ENCODE measurements at regions not wholly inside any gene's neighbourhood (a gene's known extent, or its start where the extent isn't known, plus 50 kb on each side); places are given as distances from the start of the nearest gene placed in this dataset.

DNA sequence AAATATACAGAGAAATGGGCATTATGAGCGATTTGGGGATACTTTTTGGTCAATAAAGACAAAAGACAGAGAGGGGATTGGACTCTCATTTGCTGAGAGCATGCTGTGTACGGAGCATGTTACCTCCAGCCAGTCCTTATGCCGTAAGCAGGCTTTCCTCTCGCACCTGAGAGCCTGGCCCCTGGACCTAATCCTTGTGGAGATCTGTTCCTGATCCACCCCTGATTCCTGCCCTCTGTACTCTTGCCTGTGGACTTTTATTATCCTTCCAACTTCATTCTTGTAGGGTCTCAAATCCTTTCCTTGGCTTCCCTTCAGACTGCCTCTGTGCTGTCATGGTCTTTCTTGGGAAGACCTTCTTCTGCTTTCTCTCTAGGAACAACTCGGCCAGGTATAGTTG, 803.1 kb upstream of the RAB6C start:
- no peak overlapping the region for H3K27ac ChIP-seq (ENCODE audit: extremely low read length, insufficient read depth, low read length)
- ATAC-seq = no peak
- no peaks in the 10 kb centered on the region for H3K9me3 ChIP-seq (ENCODE audit: low read length)
- H3K4me3 ChIP-seq (replicated peaks in 1 of 3; ENCODE audit: insufficient read depth in 1 of 3, low read depth in 2 of 3, low read length in 3 of 3) = no peak overlapping the region
- ChIA-PET CTCF (ENCODE audit: low intra/inter-chr PET ratio, low total read pairs) (no interaction called here), POLR2A (no interaction called here)
- no peak for FAIRE-seq
- 0% methylated on average over 5 of the region's 5 CpGs for WGBS (ENCODE audit: low lambda C conversion rate)
- H3K4me1 ChIP-seq (ENCODE audit: insufficient read depth, low read length) = no peaks in the 10 kb centered on the region
- H3K79me2 ChIP-seq (ENCODE audit: insufficient read depth, low read length) = no peaks in the 10 kb centered on the region
- intact Hi-C loops (cut with micrococcal nuclease; ENCODE audit: unreplicated experiment) = no loop called here
- H3K27me3 ChIP-seq (ENCODE audit: control insufficient read depth in 1 of 2, insufficient read depth in 2 of 2, low read length in 2 of 2) = no peaks in the 10 kb centered on the region
- H3K4me2 ChIP-seq (ENCODE audit: low read depth, low read length) = no peak overlapping the region
- no peaks in the 10 kb centered on the region for H4K20me1 ChIP-seq (ENCODE audit: insufficient read depth, low read length)
- no peak for DNase-seq (ENCODE audit: low spot score)
- in situ Hi-C loops (cut with HindIII; ENCODE audit: extremely low pct_ligation_motif_present, low pct_unique_long_range_greater_than_20kb) = no loop called here
- no peaks in the 10 kb centered on the region for H3K36me3 ChIP-seq (replicated peaks in 1 of 2; ENCODE audit: control insufficient read depth in 1 of 2, insufficient read depth in 2 of 2, low read length in 2 of 2)
- H3K9ac ChIP-seq (ENCODE audit: insufficient read depth, low read depth, low read length) = no peak overlapping the region
- BruUV-seq (replicated peaks) = no TSS peak
- H2AFZ ChIP-seq (ENCODE audit: low read length) = no peak overlapping the region
- TF ChIP-seq ONECUT2 (CRISPR knock-in tag; IDR thresholded peaks at IDR 0.05) = no peak
- no peak for TF ChIP-seq CENPT (CRISPR knock-in tag; IDR thresholded peaks at IDR 0.05; ENCODE audit: low read depth)
- TF ChIP-seq, protein P1, sequence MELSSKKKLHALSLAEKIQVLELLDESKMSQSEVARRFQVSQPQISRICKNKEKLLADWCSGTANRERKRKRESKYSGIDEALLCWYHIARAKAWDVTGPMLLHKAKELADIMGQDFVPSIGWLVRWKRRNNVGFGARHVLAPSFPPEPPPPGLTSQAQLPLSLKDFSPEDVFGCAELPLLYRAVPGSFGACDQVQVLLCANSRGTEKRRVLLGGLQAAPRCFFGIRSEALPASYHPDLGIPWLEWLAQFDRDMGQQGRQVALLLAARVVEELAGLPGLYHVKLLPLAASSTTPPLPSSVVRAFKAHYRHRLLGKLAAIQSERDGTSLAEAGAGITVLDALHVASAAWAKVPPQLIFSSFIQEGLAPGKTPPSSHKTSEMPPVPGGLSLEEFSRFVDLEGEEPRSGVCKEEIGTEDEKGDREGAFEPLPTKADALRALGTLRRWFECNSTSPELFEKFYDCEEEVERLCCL (CRISPR knock-in tag; IDR thresholded peaks at IDR 0.05; ENCODE audit: borderline replicate concordance) = no peak
- no peak for TF ChIP-seq ZNF510 (CRISPR knock-in tag; IDR thresholded peaks at IDR 0.05; ENCODE audit: low read depth)
- TF ChIP-seq ZSCAN12 (CRISPR knock-in tag; IDR thresholded peaks at IDR 0.05) = no peak
- TF ChIP-seq ATRX (CRISPR knock-in tag; IDR thresholded peaks at IDR 0.05; ENCODE audit: borderline replicate concordance) = no peak
- TF ChIP-seq, protein P2, sequence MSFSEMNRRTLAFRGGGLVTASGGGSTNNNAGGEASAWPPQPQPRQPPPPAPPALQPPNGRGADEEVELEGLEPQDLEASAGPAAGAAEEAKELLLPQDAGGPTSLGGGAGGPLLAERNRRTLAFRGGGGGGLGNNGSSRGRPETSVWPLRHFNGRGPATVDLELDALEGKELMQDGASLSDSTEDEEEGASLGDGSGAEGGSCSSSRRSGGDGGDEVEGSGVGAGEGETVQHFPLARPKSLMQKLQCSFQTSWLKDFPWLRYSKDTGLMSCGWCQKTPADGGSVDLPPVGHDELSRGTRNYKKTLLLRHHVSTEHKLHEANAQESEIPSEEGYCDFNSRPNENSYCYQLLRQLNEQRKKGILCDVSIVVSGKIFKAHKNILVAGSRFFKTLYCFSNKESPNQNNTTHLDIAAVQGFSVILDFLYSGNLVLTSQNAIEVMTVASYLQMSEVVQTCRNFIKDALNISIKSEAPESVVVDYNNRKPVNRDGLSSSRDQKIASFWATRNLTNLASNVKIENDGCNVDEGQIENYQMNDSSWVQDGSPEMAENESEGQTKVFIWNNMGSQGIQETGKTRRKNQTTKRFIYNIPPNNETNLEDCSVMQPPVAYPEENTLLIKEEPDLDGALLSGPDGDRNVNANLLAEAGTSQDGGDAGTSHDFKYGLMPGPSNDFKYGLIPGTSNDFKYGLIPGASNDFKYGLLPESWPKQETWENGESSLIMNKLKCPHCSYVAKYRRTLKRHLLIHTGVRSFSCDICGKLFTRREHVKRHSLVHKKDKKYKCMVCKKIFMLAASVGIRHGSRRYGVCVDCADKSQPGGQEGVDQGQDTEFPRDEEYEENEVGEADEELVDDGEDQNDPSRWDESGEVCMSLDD (CRISPR knock-in tag; IDR thresholded peaks at IDR 0.05; ENCODE audit: borderline replicate concordance) = no peak
- TF ChIP-seq, protein P3, sequence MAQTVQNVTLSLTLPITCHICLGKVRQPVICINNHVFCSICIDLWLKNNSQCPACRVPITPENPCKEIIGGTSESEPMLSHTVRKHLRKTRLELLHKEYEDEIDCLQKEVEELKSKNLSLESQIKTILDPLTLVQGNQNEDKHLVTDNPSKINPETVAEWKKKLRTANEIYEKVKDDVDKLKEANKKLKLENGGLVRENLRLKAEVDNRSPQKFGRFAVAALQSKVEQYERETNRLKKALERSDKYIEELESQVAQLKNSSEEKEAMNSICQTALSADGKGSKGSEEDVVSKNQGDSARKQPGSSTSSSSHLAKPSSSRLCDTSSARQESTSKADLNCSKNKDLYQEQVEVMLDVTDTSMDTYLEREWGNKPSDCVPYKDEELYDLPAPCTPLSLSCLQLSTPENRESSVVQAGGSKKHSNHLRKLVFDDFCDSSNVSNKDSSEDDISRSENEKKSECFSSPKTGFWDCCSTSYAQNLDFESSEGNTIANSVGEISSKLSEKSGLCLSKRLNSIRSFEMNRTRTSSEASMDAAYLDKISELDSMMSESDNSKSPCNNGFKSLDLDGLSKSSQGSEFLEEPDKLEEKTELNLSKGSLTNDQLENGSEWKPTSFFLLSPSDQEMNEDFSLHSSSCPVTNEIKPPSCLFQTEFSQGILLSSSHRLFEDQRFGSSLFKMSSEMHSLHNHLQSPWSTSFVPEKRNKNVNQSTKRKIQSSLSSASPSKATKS (CRISPR knock-in tag; IDR thresholded peaks at IDR 0.05) = no peak
- TF ChIP-seq, protein P4, sequence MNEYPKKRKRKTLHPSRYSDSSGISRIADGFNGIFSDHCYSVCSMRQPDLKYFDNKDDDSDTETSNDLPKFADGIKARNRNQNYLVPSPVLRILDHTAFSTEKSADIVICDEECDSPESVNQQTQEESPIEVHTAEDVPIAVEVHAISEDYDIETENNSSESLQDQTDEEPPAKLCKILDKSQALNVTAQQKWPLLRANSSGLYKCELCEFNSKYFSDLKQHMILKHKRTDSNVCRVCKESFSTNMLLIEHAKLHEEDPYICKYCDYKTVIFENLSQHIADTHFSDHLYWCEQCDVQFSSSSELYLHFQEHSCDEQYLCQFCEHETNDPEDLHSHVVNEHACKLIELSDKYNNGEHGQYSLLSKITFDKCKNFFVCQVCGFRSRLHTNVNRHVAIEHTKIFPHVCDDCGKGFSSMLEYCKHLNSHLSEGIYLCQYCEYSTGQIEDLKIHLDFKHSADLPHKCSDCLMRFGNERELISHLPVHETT (CRISPR knock-in tag; conservative IDR thresholded peaks at IDR 0.05) = no peak
- TF ChIP-seq, protein P5, sequence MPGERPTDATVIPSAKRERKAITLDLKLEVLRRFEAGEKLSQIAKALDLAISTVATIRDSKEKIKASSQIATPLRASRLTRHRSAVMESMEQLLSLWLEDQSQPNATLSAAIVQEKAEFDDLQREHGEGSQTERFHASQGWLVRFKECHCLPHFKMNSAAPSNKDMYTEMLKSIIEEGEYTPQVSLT (CRISPR knock-in tag; IDR thresholded peaks at IDR 0.05; ENCODE audit: borderline replicate concordance, low read depth) = no peak
- no peak for TF ChIP-seq SIN3B (IDR thresholded peaks at IDR 0.05; ENCODE audit: low read length)
- TF ChIP-seq, protein P6, sequence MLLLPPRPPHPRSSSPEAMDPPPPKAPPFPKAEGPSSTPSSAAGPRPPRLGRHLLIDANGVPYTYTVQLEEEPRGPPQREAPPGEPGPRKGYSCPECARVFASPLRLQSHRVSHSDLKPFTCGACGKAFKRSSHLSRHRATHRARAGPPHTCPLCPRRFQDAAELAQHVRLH (CRISPR knock-in tag; IDR thresholded peaks at IDR 0.05; ENCODE audit: borderline replicate concordance, low read depth) = no peak
- TF ChIP-seq ZSCAN21 (CRISPR knock-in tag; IDR thresholded peaks at IDR 0.05; ENCODE audit: borderline replicate concordance) = no peak
- TF ChIP-seq JUND (CRISPR knock-in tag; IDR thresholded peaks at IDR 0.05) = no peak
- TF ChIP-seq SMARCC2 (IDR thresholded peaks at IDR 0.05) = no peak
- TF ChIP-seq, protein P7, sequence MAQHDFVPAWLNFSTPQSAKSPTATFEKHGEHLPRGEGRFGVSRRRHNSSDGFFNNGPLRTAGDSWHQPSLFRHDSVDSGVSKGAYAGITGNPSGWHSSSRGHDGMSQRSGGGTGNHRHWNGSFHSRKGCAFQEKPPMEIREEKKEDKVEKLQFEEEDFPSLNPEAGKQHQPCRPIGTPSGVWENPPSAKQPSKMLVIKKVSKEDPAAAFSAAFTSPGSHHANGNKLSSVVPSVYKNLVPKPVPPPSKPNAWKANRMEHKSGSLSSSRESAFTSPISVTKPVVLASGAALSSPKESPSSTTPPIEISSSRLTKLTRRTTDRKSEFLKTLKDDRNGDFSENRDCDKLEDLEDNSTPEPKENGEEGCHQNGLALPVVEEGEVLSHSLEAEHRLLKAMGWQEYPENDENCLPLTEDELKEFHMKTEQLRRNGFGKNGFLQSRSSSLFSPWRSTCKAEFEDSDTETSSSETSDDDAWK (CRISPR knock-in tag; IDR thresholded peaks at IDR 0.05) = no peak
